ENCODE measurements at regions not wholly inside any gene's neighbourhood (a gene's known extent, or its start where the extent isn't known, plus 50 kb on each side); places are given as distances from the start of the nearest gene placed in this dataset.

DNA sequence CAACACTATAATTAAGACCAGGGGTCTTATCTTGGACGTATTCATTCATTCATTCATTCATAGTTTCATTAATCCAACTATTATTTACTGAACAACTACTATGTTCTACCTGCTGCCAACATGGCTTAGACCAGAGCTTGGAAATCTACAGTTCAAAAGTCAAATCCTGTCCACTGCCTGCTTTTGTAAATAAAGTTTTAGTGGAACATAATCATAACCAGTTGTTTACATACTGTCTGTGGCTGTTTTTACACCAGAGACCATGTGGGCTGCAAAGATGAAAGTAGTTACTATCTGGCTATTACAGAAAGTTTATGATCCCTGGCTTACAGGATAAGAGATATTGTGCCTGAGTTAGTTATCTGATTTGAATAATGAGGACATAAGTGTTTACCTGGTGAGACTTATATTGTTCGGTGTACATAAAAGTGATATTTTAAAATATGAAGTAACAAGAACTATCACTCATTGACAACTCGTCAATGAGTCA, 567.7 kb downstream of the TFAP2B start:
- Histone ChIP-seq H2AFZ (ENCODE audit: control insufficient read depth, low read length) (no peak overlapping the region), H3K79me2 (ENCODE audit: control insufficient read depth, insufficient read depth, low read length) (no peaks in the 10 kb centered on the region), H3K9ac (ENCODE audit: control insufficient read depth, extremely low read depth, insufficient read depth, low read length) (no peak overlapping the region), H4K20me1 (ENCODE audit: control insufficient read depth, extremely low read depth, insufficient read depth, low read length) (no peaks in the 10 kb centered on the region), H3K4me3 (ENCODE audit: control insufficient read depth in 2 of 3, extremely low read depth in 1 of 3, insufficient read depth in 2 of 3, low read depth in 1 of 3, low read length in 3 of 3) (no peak overlapping the region), H3K4me1 (ENCODE audit: control insufficient read depth, extremely low read depth, insufficient read depth, low read length) (no peaks in the 10 kb centered on the region), H3K4me2 (ENCODE audit: control insufficient read depth, extremely low read depth, insufficient read depth, low read depth, low read length) (no peak overlapping the region), H3K9me3 (ENCODE audit: control insufficient read depth, low read depth, low read length) (no peaks in the 10 kb centered on the region), H3K9me1 (ENCODE audit: control insufficient read depth, extremely low read depth, insufficient read depth, low read length) (no peaks in the 10 kb centered on the region), H3K36me3 (ENCODE audit: control insufficient read depth in 2 of 2, extremely low read depth in 1 of 2, insufficient read depth in 2 of 2, low read length in 2 of 2) (no peaks in the 10 kb centered on the region), H3K27ac (ENCODE audit: control insufficient read depth, insufficient read depth, low read length) (no peak overlapping the region), H3K27me3 (ENCODE audit: control insufficient read depth, extremely low read depth, insufficient read depth, low read length) (no peaks in the 10 kb centered on the region)
- FAIRE-seq (no peak), DNase-seq (ENCODE audit: low read depth, low spot score) (no peak)
- TF ChIP-seq EZH2 (IDR thresholded peaks at IDR 0.05; ENCODE audit: low read length), result no peak
- TF ChIP-seq, protein P1, sequence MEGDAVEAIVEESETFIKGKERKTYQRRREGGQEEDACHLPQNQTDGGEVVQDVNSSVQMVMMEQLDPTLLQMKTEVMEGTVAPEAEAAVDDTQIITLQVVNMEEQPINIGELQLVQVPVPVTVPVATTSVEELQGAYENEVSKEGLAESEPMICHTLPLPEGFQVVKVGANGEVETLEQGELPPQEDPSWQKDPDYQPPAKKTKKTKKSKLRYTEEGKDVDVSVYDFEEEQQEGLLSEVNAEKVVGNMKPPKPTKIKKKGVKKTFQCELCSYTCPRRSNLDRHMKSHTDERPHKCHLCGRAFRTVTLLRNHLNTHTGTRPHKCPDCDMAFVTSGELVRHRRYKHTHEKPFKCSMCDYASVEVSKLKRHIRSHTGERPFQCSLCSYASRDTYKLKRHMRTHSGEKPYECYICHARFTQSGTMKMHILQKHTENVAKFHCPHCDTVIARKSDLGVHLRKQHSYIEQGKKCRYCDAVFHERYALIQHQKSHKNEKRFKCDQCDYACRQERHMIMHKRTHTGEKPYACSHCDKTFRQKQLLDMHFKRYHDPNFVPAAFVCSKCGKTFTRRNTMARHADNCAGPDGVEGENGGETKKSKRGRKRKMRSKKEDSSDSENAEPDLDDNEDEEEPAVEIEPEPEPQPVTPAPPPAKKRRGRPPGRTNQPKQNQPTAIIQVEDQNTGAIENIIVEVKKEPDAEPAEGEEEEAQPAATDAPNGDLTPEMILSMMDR (optimal IDR thresholded peaks at IDR 0.05 in 1 of 3, IDR thresholded peaks at IDR 0.05 in 1 of 3, conservative IDR thresholded peaks at IDR 0.05 in 1 of 3; ENCODE audit: extremely low read depth in 1 of 3, insufficient read depth in 2 of 3, low read length in 3 of 3), result no peak
- dilution Hi-C loops (cut with MboI; ENCODE audit: extremely low pct_ligation_motif_present, low sequenced_read_pairs), result no loop called here

DNA sequence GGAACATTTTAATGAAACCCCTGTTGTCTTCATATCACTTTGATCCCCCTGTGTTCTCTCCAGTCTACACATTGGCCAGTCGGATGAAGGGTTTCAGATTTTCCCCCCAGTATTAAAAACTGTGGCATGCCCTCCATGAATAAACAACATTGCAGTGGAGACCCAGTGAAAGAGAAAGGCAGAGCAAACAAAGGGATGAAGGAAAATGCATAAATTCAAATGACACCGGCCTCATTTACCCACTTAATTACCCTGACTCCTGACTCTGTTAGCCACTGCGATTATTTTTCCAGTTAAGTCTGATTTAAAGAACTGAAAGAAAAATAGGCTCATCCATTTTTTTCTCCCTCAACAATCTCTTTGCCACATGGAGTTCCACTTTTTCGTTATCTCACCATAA, 569.2 kb downstream of the TFAP2B start:
- Histone ChIP-seq H4K20me1 (ENCODE audit: control insufficient read depth, extremely low read depth, insufficient read depth, low read length) (no peaks in the 10 kb centered on the region), H3K9me3 (ENCODE audit: control insufficient read depth, low read depth, low read length) (no peaks in the 10 kb centered on the region), H3K4me1 (ENCODE audit: control insufficient read depth, extremely low read depth, insufficient read depth, low read length) (no peaks in the 10 kb centered on the region), H3K27ac (ENCODE audit: control insufficient read depth, insufficient read depth, low read length) (no peak overlapping the region), H2AFZ (ENCODE audit: control insufficient read depth, low read length) (no peak overlapping the region), H3K9ac (ENCODE audit: control insufficient read depth, extremely low read depth, insufficient read depth, low read length) (no peak overlapping the region), H3K9me1 (ENCODE audit: control insufficient read depth, extremely low read depth, insufficient read depth, low read length) (no peaks in the 10 kb centered on the region), H3K27me3 (ENCODE audit: control insufficient read depth, extremely low read depth, insufficient read depth, low read length) (no peaks in the 10 kb centered on the region), H3K4me3 (ENCODE audit: control insufficient read depth in 2 of 3, extremely low read depth in 1 of 3, insufficient read depth in 2 of 3, low read depth in 1 of 3, low read length in 3 of 3) (no peak overlapping the region), H3K79me2 (ENCODE audit: control insufficient read depth, insufficient read depth, low read length) (no peaks in the 10 kb centered on the region), H3K4me2 (ENCODE audit: control insufficient read depth, extremely low read depth, insufficient read depth, low read depth, low read length) (no peak overlapping the region), H3K36me3 (ENCODE audit: control insufficient read depth in 2 of 2, extremely low read depth in 1 of 2, insufficient read depth in 2 of 2, low read length in 2 of 2) (no peaks in the 10 kb centered on the region)
- DNase-seq (ENCODE audit: low read depth, low spot score), result no peak
- no peak for FAIRE-seq
- dilution Hi-C loops (cut with MboI; ENCODE audit: extremely low pct_ligation_motif_present, low sequenced_read_pairs), result no loop called here
- TF ChIP-seq, protein P1 (optimal IDR thresholded peaks at IDR 0.05 in 1 of 3, IDR thresholded peaks at IDR 0.05 in 1 of 3, conservative IDR thresholded peaks at IDR 0.05 in 1 of 3; ENCODE audit: extremely low read depth in 1 of 3, insufficient read depth in 2 of 3, low read length in 3 of 3), result no peak
- no peak for TF ChIP-seq EZH2 (IDR thresholded peaks at IDR 0.05; ENCODE audit: low read length)

Data from keratinocyte (primary cell).